ENCODE measurements at regions not wholly inside any gene's neighbourhood (a gene's known extent, or its start where the extent isn't known, plus 50 kb on each side); places are given as distances from the start of the nearest gene placed in this dataset.
"Not testable (repeated sequence)": the region's sequence is repeated elsewhere in the genome, so short reads cannot be mapped to it uniquely, and the experiment has no call there.

DNA sequence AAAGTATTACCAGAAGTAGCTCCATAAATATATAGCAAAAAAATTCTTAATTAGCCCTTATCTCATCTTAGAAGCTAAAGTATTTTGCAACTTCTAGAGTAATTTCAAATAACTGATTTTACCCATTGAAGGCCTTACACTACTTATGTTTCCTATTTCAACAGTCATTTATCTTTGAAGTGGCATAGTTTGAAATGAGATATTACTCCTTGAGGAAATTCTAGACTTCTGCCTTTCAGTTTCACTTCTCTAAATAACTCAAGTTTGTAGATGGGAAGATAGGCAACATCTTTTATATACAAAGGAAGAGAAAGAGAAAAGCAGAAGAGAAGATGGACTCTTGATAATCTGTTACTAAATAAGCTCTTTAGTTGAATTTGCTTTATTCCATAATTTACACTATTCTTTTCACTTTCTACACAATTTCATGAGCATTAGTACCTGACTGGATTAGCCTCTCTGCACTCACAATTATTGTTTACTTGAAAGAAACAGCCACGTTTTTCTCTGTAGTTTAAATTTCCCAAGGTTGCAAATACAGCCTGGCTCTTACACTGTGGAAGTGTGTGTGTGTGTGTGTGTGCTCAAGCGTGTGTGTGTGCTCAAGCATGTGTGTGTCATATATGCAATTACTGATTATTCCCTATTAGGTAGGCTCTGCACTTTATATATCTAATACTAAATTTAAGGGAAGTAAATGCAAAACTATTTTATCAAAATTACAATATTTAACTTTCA lies 60.6 kb upstream of the EMB start:
- no peak for FAIRE-seq
- DNase-seq (ENCODE audit: low spot score in 2 of 2): no peak

DNA sequence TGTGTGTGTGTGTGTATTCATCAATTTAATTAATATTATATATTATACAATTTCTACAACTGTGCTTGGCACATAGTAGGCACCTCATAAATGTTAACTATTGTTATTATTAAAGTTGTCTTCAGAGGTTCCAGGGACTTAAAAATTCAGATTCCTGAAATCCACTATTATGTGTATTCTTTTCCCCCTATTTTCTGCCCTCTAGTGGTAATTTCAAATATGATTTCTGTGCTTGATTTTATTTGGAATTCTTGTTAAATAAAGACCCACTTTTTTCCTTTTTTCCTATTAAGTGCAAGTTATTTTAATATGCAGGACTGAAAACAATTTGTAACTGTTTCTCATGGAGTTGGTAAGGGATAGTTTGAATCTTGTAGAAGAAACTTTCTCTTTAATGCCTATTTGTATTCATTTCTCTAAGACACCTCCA lies 72.0 kb upstream of the EMB start:
- DNase-seq (ENCODE audit: low spot score in 2 of 2): not testable (repeated sequence)

DNA sequence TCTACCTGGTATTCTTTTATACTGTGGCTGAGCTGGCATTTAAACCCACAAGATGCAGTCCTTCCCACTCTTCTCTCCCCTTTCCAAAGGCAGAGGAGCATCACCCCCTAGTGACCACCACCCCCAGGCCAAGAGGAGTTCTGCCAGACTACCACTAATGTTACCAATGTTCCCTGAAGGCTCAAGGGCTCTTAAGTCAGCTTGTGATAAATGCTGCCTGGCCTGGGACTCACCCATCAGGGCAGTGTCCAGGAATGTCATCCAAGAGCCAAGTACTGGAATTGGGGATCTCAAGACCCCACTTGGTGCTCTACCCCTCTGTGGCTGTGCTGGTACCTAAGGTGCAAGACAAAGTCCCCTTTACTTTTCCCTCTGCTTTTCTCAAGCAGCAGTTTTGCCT lies 80.0 kb upstream of the EMB start:
- FAIRE-seq: not testable (repeated sequence)

More for the DNA sequence above, 72.0 kb upstream of the EMB start:
- peak; percentile 98 for FAIRE-seq

DNA sequence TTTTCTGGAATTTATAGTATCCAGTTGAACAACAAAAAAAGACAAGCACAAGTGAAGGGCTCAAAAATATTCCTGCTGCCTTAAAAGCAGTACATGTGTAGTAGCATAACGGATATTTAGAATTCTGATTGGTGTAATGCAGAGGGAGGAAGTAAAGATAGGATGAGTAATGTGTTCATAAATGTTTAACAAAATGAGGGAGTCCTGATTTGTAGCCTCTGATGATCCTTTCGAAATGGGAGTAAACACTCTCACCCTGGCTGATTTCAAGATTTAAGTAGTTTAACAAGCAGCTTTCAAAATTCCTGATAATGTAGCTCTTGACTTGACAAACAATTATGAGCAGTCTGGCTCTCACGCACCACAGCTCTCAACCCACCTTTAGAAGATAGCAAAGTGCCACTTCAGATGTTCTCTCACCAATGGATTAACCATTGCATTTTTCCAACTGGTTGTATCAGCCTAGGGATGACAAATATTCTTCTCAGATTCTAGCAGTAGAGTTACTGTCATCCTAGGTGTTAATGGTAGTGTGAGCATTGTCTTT lies 86.5 kb upstream of the EMB start:
- not testable (repeated sequence) for FAIRE-seq; DNase-seq (ENCODE audit: low spot score in 2 of 2)

More for the DNA sequence above, 80.0 kb upstream of the EMB start:
- not testable (repeated sequence) for DNase-seq (ENCODE audit: low spot score in 2 of 2)

DNA sequence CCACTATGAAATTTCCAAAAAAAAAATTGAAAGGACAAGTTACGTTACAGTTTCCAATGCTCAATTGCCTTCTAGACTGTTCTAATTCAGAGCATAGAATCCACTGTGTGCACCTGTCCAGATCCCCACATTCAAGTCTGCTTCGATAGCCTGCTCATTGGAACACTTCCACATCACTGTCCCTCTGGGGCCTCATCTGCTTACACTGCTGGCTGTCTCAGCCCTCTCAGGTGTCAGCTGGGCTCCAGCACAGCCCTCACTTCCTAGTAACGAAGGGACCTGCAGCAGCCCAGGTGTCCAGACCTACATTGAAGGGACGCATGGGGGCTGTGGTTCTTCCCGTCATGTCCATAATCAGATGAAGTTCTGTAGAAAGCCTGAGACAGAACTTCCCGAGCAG lies 94.3 kb upstream of the EMB start:
- DNase-seq (ENCODE audit: low spot score in 2 of 2) (no peak), FAIRE-seq (no peak)

DNA sequence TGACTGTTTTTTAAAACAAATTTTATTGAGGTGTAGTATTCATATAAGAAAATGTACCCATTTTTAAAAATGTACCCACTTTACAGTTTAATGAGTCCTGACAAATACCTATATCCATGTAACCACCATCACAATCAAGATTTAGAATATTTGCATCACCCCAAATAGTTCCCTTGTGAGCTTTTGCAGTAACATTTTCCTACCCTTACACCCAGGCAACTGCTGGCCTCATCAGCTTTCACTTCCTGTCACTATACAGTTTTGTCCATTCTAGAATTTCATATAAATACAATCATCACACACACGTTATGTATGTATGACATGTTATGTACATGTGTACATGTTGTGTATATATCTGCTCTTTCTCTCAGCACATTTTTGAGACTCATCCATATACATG lies 96.4 kb upstream of the EMB start:
- not testable (repeated sequence) for DNase-seq (ENCODE audit: low spot score in 2 of 2); FAIRE-seq

DNA sequence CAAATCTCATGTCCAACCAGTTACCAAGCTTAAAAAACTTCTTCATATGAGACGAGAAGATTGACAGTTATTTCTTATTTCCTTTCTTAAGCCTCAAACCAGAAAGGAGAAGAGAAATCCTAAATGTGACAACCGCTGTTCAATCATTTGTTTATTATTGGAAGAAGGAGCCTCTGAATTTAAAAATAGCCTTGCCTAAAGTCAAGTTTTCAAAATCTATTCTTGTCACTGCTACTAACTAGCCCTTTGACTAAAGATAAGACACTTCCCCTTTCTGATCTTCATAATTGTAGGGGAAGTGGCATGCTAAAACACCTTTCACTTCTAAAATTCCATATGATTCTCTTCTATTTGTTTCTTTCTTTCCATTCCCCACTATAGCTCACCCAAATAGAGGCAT lies 106.2 kb upstream of the EMB start:
- FAIRE-seq: no peak
- no peak for DNase-seq (ENCODE audit: low spot score in 2 of 2)

DNA sequence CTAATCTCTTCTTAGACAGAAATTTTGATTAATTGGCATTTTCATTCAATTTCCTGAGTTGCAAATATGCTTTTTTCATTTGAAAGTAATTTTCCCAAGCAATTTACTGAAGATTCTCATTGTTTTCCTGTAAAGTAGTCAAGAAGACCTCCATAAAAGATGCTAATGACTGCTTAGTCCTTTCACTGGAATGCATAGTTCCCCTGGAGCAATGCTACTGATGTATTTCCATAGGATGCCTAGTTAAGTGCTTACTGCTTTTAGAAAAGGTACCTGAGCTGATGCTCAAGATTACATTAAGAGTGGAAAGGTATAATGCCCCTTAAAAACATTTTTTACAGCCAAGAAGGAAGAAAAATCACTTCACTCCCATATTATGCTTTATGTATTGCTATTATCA lies 109.2 kb upstream of the EMB start:
- FAIRE-seq (no peak), DNase-seq (ENCODE audit: low spot score in 2 of 2) (no peak)

DNA sequence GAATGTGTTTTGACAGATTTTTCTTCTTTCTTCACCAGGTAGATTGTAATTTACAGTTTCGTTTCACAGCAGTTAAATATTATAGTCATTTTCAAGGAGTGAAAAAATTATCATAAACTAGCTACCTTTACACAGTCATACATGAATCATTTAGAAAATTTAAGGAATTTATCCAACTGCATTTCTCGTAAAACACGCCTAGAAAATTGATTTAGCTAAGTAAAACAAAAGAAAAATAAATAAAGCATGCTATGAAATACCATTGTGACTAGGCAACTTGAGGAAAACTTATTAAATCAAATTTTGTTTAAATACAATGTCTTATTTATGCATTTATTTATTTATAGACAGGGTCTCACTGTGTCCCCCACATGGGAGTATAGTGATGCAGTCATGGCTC lies 109.9 kb upstream of the EMB start:
- FAIRE-seq: no peak
- no peak for DNase-seq (ENCODE audit: low spot score in 2 of 2)

DNA sequence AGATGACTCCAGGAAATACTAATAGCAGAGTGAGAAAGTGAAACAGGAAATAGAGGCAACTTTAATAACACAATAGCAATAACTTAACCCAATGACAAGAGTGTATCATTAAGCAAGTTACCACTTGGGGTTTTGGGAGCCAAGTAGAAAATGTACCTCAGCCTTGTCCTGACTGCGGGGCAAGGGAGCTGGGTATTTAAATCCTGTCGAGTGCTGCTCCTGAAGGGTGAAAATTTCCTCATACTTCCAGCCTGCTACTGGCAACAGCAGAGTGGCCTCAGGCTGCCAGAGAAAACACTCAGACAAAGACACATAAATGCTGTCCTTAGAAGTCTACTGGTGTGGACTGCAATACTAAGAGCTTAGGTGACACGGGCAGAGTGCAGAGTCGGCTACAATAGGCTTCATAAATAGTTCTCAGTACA lies 112.5 kb upstream of the EMB start:
- DNase-seq (ENCODE audit: low spot score in 2 of 2) (no peak), FAIRE-seq (no peak)

DNA sequence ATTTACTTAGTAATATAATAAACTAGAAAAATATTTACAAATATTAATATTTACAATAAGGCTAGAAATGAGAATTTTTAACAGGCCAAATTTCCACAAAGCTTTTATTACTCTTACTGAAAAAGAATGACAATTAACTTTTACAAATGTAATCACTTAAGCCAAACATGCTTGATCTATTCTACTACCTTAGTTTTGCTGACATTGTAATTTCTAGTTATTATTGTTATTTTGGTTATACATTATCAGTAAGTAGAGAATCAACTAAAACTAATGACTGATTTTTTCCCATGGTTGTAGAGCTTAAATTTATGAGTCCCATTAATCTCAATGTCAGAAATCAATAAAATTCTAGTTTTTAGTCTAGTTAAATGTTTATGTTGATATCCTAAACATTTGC lies 107.8 kb upstream of the PARP8 start:
- FAIRE-seq: peak; percentile 36

DNA sequence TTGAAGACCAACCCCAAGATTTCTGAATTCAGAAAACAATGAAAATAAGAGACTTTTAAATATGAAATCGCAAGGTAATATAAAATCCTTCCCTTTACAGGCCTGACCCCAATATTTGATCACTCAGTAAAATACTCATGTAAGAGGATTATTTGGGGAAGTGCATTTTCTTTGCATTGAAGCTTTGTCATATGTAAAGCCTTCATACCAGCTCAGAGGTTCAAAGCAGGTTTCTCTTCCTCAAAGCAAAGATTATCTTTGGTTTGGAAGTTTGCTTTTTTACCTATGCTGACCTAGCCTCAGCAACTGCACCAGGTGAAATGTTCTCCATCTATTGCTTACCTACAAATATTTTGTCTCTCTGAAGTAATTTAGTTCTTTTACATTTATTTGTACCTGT lies 106.5 kb upstream of the PARP8 start:
- FAIRE-seq: no peak
- no peak for DNase-seq (ENCODE audit: low spot score in 2 of 2)

More for the DNA sequence above, 107.8 kb upstream of the PARP8 start:
- not testable (repeated sequence) for DNase-seq (ENCODE audit: low spot score in 2 of 2)

DNA sequence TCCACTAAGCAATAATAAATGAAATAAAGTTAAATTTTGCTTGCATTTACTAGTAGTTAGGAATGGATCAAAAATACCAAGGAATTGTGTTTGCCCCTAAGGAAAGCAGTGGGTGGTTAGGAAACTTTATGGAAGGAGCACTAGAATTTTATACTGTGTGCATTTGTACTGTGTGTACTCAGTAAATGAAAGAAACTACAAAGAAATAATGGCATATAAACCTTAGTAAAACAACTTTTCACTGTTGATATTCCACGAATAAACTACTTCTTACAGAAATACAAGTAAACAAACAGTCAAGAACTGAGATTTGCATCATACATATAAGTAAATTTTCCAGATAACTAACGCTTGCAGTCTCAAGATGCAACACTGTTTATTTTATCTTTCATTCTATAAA lies 103.7 kb upstream of the PARP8 start:
- no peak for FAIRE-seq
- DNase-seq (ENCODE audit: low spot score in 2 of 2): no peak

DNA sequence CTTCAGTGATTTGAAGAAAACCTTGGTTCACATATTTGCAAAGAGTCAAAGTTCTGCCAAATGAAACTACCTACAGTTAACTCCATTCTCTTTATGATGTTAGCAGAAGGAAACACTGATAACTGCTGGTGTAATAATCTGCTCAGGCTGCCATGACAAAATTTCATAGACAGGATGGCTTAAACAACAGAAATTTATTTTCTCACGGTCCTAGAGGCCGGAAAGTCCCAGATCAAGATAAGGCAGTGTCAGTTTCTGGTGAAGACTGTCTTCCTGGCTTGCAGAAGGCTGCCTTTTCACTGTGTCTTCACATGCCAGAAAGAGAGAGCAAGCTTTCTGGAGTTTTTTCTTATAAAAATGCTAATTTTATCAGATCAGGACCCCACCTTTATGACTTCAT lies 102.4 kb upstream of the PARP8 start:
- no peak for DNase-seq (ENCODE audit: low spot score in 2 of 2)
- FAIRE-seq: no peak

DNA sequence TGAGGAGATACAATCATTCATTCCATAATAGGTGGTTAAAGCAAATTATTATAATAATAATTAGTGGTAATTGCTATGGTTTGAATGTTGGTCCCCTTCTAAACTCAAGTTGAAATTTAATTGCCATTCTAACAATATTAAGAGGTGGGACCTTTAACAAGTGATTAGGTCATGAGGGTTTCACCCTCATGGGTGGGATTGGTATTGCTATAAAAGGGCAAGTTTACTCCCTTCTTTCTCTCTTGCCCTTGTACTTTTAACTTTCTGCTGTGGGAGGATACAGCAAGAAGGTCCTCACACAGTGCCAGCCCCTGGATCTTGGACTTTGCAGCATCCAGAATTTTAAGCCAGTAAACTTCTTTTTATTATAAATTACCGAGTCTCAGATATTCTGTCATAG lies 101.9 kb upstream of the PARP8 start:
- DNase-seq (ENCODE audit: low spot score in 2 of 2) (no peak), FAIRE-seq (no peak)

DNA sequence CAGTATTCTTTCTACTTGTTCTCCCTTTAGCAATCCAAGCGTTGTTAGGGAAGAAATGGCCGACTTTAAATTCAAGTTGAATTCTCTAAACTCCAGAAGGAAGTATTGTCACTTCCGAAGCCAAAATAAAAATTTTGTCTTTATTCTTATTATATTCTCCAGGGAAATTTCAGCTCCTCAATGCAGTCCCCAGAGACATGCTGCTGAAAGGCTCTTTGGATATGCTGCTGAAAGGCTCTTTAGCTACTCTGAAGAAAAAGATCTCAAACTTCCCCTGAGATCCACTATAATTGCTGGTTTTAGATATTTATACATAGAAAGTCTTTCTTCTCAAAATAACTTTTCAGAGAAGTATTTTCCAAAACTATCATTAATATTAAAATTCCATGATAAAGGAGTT lies 92.3 kb upstream of the PARP8 start:
- no peak for FAIRE-seq

DNA sequence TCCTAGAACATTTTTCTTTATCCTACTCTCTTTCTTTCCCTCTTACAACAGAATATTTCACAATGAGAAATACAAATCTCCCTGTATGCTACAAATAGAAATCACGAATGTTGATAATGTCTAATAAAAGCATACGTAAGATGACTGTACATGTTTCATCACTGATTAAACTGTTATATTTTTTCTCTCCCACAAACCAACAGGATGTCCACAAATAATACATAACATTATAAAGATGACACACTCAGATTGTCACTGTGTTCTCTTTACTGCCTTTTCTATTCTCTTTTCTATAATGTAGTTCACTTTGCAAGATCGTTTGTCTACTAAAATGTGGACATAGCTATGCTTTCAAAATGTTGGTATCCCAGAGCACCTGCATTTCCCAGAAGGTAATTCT lies 90.7 kb upstream of the PARP8 start:
- FAIRE-seq: no peak
- no peak for DNase-seq (ENCODE audit: low spot score in 2 of 2)

More for the DNA sequence above, 92.3 kb upstream of the PARP8 start:
- DNase-seq (ENCODE audit: low spot score in 2 of 2): no peak

DNA sequence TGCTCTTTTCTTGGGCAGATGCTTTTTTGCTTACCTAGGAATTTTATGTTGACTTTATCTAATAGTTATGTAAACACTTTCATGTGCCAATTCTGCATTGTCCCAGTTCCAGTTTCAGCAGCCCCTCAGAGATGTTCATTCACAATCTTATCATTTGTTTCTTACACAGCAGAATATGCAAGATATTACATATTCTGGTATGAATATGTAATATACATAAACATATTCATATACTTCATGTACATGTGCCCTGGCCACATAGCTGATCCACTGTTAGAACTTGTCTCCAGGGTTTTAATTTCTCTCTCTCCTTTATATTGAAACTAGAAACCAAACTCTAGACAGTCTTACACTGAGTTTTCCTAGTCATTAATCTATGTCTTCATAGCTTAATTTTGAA lies 90.2 kb upstream of the PARP8 start:
- FAIRE-seq (no peak), DNase-seq (ENCODE audit: low spot score in 2 of 2) (no peak)

DNA sequence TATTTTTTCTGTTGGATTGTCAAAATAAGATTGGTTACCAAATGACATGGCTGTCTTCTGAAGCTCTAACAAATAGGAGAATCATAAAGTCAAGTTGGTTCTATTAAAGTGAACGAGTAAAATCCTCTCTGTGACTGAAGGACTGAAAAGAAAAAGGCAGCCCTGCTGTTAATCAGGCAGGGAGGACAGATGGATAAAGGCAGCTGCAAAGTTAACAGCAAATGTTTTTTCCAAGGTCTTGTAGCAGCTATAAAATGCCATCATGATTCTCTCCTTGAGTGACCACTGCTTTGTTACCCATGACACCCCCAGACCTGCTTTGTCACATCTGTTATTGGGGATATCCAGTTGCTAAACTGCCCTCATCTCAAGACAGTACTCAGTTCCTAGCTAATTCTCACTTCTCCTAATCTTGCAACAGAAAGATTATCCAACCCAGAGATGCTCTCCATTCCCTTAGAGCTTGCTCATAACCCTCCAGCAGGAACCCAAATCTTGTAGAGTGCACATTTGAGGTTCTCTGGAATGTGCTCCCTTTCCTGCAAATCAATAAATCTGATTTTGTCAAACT lies 89.7 kb upstream of the PARP8 start:
- DNase-seq (ENCODE audit: low spot score in 2 of 2) (no peak), FAIRE-seq (no peak)

DNA sequence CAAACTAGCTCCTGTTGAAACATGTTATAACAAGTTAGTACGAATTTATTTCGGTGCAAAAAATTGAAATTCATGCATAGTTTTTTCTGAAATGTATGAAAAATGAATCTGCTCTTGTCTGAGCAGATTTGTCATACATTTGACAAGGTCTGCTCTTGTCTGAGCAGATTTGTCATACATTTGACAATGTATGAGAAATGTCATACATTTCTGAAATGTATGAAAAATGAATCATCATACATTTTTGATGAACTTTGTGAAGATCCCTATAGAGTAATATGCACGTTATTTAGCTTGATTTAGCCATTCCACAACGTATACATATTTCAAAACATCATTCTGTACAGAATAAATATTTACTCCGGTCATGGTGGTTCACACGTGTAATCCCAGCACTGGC lies 85.9 kb upstream of the PARP8 start:
- DNase-seq (ENCODE audit: low spot score in 2 of 2) (no peak), FAIRE-seq (no peak)

DNA sequence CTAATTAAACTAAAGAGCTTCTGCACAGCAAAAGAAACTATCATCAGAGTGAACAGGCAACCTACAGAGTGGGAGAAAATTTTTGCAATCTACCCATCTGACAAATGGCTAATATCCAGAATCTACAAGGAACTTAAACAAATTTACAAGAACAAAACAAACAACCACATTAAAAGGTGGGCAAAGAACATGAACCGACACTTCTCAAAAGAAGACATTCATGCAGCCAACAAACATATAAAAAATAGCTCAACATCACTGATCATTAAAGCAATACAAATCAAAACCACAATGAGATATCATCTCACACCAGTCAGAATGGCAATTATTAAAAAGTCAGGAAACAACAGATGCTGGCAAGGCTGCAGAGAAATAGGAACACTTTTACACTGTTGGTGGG lies 84.6 kb upstream of the PARP8 start:
- not testable (repeated sequence) for DNase-seq (ENCODE audit: low spot score in 2 of 2); FAIRE-seq

DNA sequence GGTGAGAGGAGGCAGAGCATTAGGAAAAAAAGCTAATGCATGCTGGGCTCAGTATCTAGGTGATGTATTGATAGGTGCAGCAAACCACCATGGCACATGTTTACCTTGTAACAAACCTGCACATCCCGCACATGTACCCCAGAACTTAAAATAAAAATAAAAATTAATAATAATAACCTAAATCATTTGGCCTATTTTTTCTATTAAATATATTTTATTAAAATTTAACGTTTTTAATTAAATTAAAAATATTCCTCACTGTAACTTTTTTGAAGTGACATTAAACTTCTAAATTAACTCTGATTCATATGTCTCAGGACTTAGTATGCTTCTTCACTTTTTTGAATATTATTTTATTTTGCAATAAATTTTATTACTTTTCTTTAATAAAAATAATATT lies 83.7 kb upstream of the PARP8 start:
- DNase-seq (ENCODE audit: low spot score in 2 of 2) (no peak), FAIRE-seq (peak; percentile 98)
